Neuronal stem cell (in vitro differentiated cells): ENCODE measurements at regions not wholly inside any gene's neighbourhood (a gene's known extent, or its start where the extent isn't known, plus 50 kb on each side); places are given as distances from the start of the nearest gene placed in this dataset.

ENCODE experiments used
- DNase-seq: peaks from one replicate; pipeline ENCODE4 v3.0.0-alpha.2; 2013; ENCODE audit warnings: low spot score
- H2AFZ ChIP-seq: one replicate; pipeline ENCODE4 v1.6.1; 2013; ENCODE audit warnings: mild to moderate bottlenecking, low read length, inconsistent platforms
- H2AK5ac ChIP-seq: 2 replicates; pipeline ENCODE4 v1.6.1; 2013; ENCODE audit warnings: low read depth, mild to moderate bottlenecking, inconsistent platforms, low read length, moderate library complexity, mixed read lengths
- H2BK120ac ChIP-seq: 2 replicates; pipeline ENCODE4 v1.6.1; 2013; ENCODE audit warnings: low read depth, mild to moderate bottlenecking, inconsistent platforms, low read length, moderate library complexity, mixed read lengths
- H2BK12ac ChIP-seq: one replicate; pipeline ENCODE4 v1.6.1; 2013; ENCODE audit warnings: low read length, inconsistent platforms
- H2BK15ac ChIP-seq: 2 replicates; pipeline ENCODE4 v1.6.1; 2013; ENCODE audit warnings: mild to moderate bottlenecking, low read length, inconsistent platforms, mixed read lengths
- H2BK5ac ChIP-seq: one replicate; pipeline ENCODE4 v1.6.1; 2013; ENCODE audit warnings: inconsistent platforms, mild to moderate bottlenecking, low read length, moderate library complexity
- H3K14ac ChIP-seq: one replicate; pipeline ENCODE4 v1.6.1; 2013; ENCODE audit warnings: low read length, inconsistent platforms
- H3K18ac ChIP-seq: 2 replicates; pipeline ENCODE4 v1.6.1; 2013; ENCODE audit warnings: low read length, inconsistent platforms
- H3K23ac ChIP-seq: 2 replicates; pipeline ENCODE4 v1.6.1; 2013; ENCODE audit warnings: low read depth, mild to moderate bottlenecking, mixed read lengths, low read length, inconsistent platforms; ENCODE audit not compliant: poor library complexity
- H3K27ac ChIP-seq: replicated peaks from 3 replicates; pipeline ENCODE4 v1.5.1; 2013; ENCODE audit warnings: low read length, inconsistent platforms
- H3K27me3 ChIP-seq, 3 experiments: 2 replicates each; pipeline ENCODE4 v1.6.1; 2013; ENCODE audit warnings: low read length in 3 of 3, mild to moderate bottlenecking in 2 of 3, inconsistent platforms in 1 of 3, low read depth in 1 of 3, mixed read lengths in 1 of 3, moderate library complexity in 1 of 3; ENCODE audit not compliant: control insufficient read depth in 3 of 3, insufficient read depth in 3 of 3
- H3K36me3 ChIP-seq, 2 donors: replicated peaks in 1 of 2; 2 replicates each; pipeline ENCODE4 v1.6.1; 2013; ENCODE audit warnings: low read length in 2 of 2; ENCODE audit not compliant: control insufficient read depth in 2 of 2, insufficient read depth in 2 of 2
- H3K4ac ChIP-seq: 2 replicates; pipeline ENCODE4 v1.6.1; 2013; ENCODE audit warnings: inconsistent platforms, mild to moderate bottlenecking, low read length, moderate library complexity
- H3K4me1 ChIP-seq, 2 donors: 1 replicate in 1 of 2; 2 replicates in 1 of 2; pipeline ENCODE4 v1.6.1; 2013; ENCODE audit warnings: low read length in 2 of 2, low read depth in 1 of 2; ENCODE audit not compliant: control insufficient read depth in 2 of 2, insufficient read depth in 1 of 2
- H3K4me2 ChIP-seq: one replicate; pipeline ENCODE4 v1.6.1; 2013; ENCODE audit warnings: mild to moderate bottlenecking, low read length, inconsistent platforms; ENCODE audit not compliant: insufficient read depth, poor library complexity, severe bottlenecking
- H3K4me3 ChIP-seq, 2 donors: 2 replicates each; pipeline ENCODE4 v1.5.1; 2013; ENCODE audit warnings: low read length in 2 of 2, mild to moderate bottlenecking in 2 of 2, inconsistent platforms in 1 of 2, moderate library complexity in 1 of 2
- H3K79me1 ChIP-seq: one replicate; pipeline ENCODE4 v1.6.1; 2013; ENCODE audit warnings: low read depth, mild to moderate bottlenecking, inconsistent platforms, low read length, moderate library complexity
- H3K9ac ChIP-seq: one replicate; pipeline ENCODE4 v1.6.1; 2013; ENCODE audit warnings: mild to moderate bottlenecking, low read depth, low read length, inconsistent platforms; ENCODE audit not compliant: poor library complexity
- H3K9me3 ChIP-seq, 2 donors: replicated peaks in 1 of 2; 2 replicates each; pipeline versions ENCODE3 to v1.6.1; 2013; ENCODE audit warnings: low read length in 2 of 2, mild to moderate bottlenecking in 2 of 2, inconsistent platforms in 1 of 2, low read depth in 1 of 2, mixed read lengths in 1 of 2, moderate library complexity in 1 of 2; ENCODE audit not compliant: control insufficient read depth in 2 of 2, insufficient read depth in 1 of 2
- H4K8ac ChIP-seq: one replicate; pipeline ENCODE4 v1.6.1; 2013; ENCODE audit warnings: low read depth, mild to moderate bottlenecking, inconsistent platforms, low read length, moderate library complexity
- H4K91ac ChIP-seq: one replicate; pipeline ENCODE4 v1.6.1; 2013; ENCODE audit warnings: low read length, low read depth, mild to moderate bottlenecking, inconsistent platforms; ENCODE audit not compliant: poor library complexity
- WGBS, 2 donors: extraction: QIAGEN DNeasy Blood & Tissue Kit; methylation state at CpG; one replicate each; pipeline ENCODE4 v1.1.7; 2013; ENCODE audit warnings: missing lambda C conversion rate in 2 of 2, mixed read lengths in 1 of 2; ENCODE audit not compliant: insufficient read length in 2 of 2, insufficient replicate concordance in 1 of 2; ENCODE audit errors: extremely low coverage in 2 of 2; 5-methylcytosine and 5-hydroxymethylcytosine counted together

GRCh38 chr5:152070591-152070990 lies 145.9 kb upstream of the GLRA1 start:
- DNase-seq: no peak
- no peaks in the 10 kb centered on the region for H3K36me3 ChIP-seq
- H3K4me1 ChIP-seq: peaks cover 0 to 5% of the 10 kb centered on the region in 2 donors
- no peaks in the 10 kb centered on the region for H3K9me3 ChIP-seq
- no peak overlapping the region for H2BK15ac ChIP-seq
- WGBS, 2 donors: no CpG with 5 or more reads among the region's 2 CpGs
- no peak overlapping the region for H4K8ac ChIP-seq
- H3K4me3 ChIP-seq: no peak overlapping the region
- no peak overlapping the region for H2AK5ac ChIP-seq
- H3K23ac ChIP-seq: no peak overlapping the region
- H3K79me1 ChIP-seq: no peaks in the 10 kb centered on the region
- H3K4ac ChIP-seq: no peak overlapping the region
- H2BK5ac ChIP-seq: no peak overlapping the region
- H2AFZ ChIP-seq: no peak overlapping the region
- no peak overlapping the region for H3K9ac ChIP-seq
- H3K4me2 ChIP-seq: no peak overlapping the region
- H3K27me3 ChIP-seq: no peaks in the 10 kb centered on the region
- no peak overlapping the region for H3K18ac ChIP-seq
- H2BK12ac ChIP-seq: no peak overlapping the region
- H2BK120ac ChIP-seq: no peak overlapping the region
- no peak overlapping the region for H3K14ac ChIP-seq
- H3K27ac ChIP-seq: no peak overlapping the region
- no peak overlapping the region for H4K91ac ChIP-seq

- H2BK12ac ChIP-seq: no peak overlapping the region
- H3K27ac ChIP-seq: no peak overlapping the region
- no peak overlapping the region for H3K4ac ChIP-seq
- no peak for DNase-seq
- no peak overlapping the region for H3K4me2 ChIP-seq
- no peaks in the 10 kb centered on the region for H3K36me3 ChIP-seq
- no peaks in the 10 kb centered on the region for H3K79me1 ChIP-seq
- H2AFZ ChIP-seq: no peak overlapping the region
- H2BK5ac ChIP-seq: no peak overlapping the region
- no peaks in the 10 kb centered on the region for H3K9me3 ChIP-seq
- H3K4me3 ChIP-seq: no peak overlapping the region
- no CpG with 5 or more reads among the region's 3 CpGs for WGBS, 2 donors
- H2BK15ac ChIP-seq: no peak overlapping the region
- H3K23ac ChIP-seq: no peak overlapping the region
- H3K27me3 ChIP-seq: no peaks in the 10 kb centered on the region
- H3K18ac ChIP-seq: no peak overlapping the region
- H2BK120ac ChIP-seq: no peak overlapping the region
- no peaks in the 10 kb centered on the region for H3K4me1 ChIP-seq
- no peak overlapping the region for H2AK5ac ChIP-seq
- no peak overlapping the region for H4K91ac ChIP-seq
- no peak overlapping the region for H3K14ac ChIP-seq
- no peak overlapping the region for H4K8ac ChIP-seq
- H3K9ac ChIP-seq: no peak overlapping the region
These were observed 142.1 kb upstream of the GLRA1 start for GRCh38 chr5:152066784-152067183.

- Histone ChIP-seq H3K14ac (no peak overlapping the region), H3K9me3 (no peaks in the 10 kb centered on the region), H3K23ac (no peak overlapping the region), H3K4me3 (no peak overlapping the region), H3K36me3 (no peaks in the 10 kb centered on the region), H3K18ac (no peak overlapping the region), H3K27ac (no peak overlapping the region), H3K4me2 (no peak overlapping the region), H3K9ac (no peak overlapping the region), H2BK5ac (no peak overlapping the region), H3K4me1 (no peaks in the 10 kb centered on the region), H3K27me3 (no peaks in the 10 kb centered on the region), H3K79me1 (no peaks in the 10 kb centered on the region), H2BK15ac (no peak overlapping the region), H2AK5ac (no peak overlapping the region), H3K4ac (no peak overlapping the region), H2AFZ (no peak overlapping the region), H2BK120ac (no peak overlapping the region), H2BK12ac (no peak overlapping the region), H4K8ac (no peak overlapping the region), H4K91ac (no peak overlapping the region)
- no CpG with 5 or more reads among the region's 1 CpG for WGBS, 2 donors
- no peak for DNase-seq
These were observed 138.4 kb upstream of the GLRA1 start for GRCh38 chr5:152063004-152063403.

GRCh38 chr5:152061095-152061494 lies 136.4 kb upstream of the GLRA1 start:
- no peak overlapping the region for H3K4me3 ChIP-seq
- H3K4me1 ChIP-seq: no peaks in the 10 kb centered on the region
- no peak overlapping the region for H2BK120ac ChIP-seq
- H3K18ac ChIP-seq: no peak overlapping the region
- WGBS, 2 donors: no CpG with 5 or more reads among the region's 2 CpGs
- no peaks in the 10 kb centered on the region for H3K79me1 ChIP-seq
- H2BK15ac ChIP-seq: no peak overlapping the region
- H3K27ac ChIP-seq: no peak overlapping the region
- no peak overlapping the region for H2AK5ac ChIP-seq
- H3K9me3 ChIP-seq: no peaks in the 10 kb centered on the region
- H3K27me3 ChIP-seq: peaks cover 0 to 3% (median 0%) of the 10 kb centered on the region in 3 experiments
- no peak overlapping the region for H2AFZ ChIP-seq
- H3K4me2 ChIP-seq: no peak overlapping the region
- H3K9ac ChIP-seq: no peak overlapping the region
- H2BK12ac ChIP-seq: no peak overlapping the region
- no peak overlapping the region for H4K91ac ChIP-seq
- no peak for DNase-seq
- H3K23ac ChIP-seq: no peak overlapping the region
- no peak overlapping the region for H3K14ac ChIP-seq
- no peak overlapping the region for H2BK5ac ChIP-seq
- no peak overlapping the region for H3K4ac ChIP-seq
- H3K36me3 ChIP-seq: no peaks in the 10 kb centered on the region
- no peak overlapping the region for H4K8ac ChIP-seq
